Inflammatory macrophage (primary cell): ENCODE measurements at regions not wholly inside any gene's neighbourhood (a gene's known extent, or its start where the extent isn't known, plus 50 kb on each side); places are given as distances from the start of the nearest gene placed in this dataset.
"Not testable (repeated sequence)": the region's sequence is repeated elsewhere in the genome, so short reads cannot be mapped to it uniquely, and the experiment has no call there.

Source experiments
- DNase-seq, 2 donors: peaks; one replicate each; pipeline ENCODE4 v3.0.0-alpha.2; 2020 to 2022

DNA sequence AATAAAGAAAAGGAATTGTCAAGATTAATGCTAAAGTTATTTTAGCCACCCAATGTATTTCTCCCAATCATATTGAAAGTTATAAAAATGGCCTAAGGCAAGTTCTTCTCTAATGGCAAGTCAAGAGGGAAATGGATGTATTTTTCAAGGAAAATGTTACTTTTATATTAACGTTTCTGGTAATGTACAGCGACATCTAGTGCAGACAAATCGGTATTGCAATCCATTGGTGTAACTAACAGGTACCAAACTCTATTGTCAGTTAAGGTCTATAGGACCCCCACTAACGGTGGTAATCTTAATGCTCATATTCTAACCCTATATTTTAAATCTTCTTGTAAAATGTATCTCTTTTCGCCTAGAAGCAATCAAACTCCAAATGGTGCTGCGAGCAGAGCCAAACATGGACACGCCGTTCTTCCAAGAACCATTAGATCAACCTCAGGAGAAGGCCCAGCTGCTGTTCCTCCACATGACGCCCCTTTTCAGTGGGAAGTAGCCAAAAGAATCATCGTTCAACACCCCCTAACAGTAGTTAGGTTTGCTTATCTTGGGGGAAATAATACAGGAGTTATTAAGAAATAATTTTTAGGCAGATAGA, 98.5 kb upstream of the PABPC3 start:
- peak; percentile 36 to 41 for DNase-seq

DNA sequence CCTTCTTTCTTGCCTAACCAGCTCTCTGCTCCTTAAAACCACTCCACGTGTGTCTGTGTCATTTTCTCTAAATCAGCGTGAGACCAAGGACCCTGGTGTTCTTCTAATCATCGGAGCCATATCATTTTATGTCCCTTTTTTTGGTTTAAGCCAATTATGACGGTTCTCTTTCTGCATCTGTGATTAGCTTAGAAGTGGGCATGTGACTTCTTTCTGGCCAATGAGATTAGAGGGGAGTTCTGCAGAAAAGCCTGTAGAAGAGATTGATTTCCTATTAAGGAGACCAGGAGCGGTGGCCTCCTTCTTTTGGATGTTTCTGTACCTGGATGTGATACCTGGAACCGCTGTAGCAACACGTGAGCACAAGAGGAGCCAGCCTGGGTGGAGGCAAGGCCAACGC, 97.5 kb upstream of the PABPC3 start:
- DNase-seq: no peak

DNA sequence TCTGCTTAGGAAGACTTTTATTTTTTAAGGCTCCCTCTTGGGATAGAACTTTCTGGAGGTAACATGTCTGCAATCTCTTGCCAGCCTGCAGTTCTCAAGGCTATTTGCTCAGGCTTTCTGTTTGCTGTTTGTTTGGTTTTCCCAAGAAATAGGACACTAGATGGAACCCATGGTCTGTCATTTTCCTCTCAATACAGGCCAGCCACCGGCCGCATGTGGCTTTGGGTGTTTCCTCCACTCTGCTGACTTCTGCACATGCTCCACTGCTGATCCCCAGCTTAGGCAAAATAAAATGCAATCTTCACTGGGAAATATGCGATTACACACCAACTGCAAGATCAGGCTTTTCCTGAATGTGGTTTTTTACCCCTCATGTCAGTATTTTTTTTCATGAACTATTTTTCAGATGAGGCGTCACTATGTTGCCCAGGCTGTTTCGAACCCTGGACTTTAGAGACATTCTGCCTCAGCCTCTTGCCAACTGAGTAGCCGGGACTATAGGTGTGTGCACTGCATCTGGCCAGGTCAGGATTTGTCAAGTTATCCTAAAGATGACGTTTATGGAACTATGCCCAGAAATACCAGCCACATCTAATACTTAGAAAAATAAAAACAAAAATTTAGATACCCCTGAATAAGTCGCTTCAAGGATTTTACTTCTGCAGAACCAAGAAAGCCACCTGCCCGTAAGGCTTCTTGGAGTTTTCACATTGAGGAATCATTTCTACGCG, 94.3 kb upstream of the PABPC3 start:
- no peak for DNase-seq

DNA sequence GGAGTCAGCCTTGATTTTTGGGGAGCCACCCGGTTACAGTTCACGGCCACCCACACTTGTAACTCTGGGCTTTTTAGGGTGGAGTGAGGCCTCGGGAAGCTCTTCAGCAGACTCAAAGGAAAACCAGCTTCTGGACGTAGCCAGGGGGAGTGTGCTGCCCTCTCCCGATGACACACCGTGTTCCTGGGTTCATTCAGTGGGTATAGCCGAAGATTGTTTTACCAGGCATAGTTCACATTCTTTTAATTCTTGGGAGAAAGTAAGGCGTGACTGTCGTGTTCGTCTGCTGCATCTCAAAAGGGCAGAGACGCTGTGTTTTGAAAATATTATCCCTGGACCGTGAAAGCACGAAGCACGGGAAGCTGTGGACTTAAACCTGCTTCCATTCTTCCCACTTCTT, 93.6 kb upstream of the PABPC3 start:
- DNase-seq: not testable (repeated sequence)

DNA sequence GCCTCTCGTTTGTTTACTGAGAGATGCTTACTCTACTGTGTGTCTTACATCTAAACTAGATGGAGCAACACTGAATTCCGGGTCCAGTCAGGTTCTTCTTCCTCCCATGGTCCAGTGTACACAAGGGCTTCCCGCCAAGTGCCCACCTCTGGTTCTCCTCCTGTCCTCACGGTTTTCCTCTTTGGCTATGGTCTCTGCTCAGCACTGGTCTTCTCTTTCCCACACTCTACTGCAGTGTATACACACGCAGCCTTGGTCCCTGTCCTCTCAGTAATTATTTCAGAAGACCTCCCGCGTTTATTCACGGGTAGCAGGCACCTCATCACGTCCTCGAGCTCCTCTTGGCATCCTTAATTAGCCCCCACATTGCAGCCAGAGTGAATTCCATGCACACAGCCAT, 91.4 kb upstream of the PABPC3 start:
- DNase-seq: not testable (repeated sequence)

DNA sequence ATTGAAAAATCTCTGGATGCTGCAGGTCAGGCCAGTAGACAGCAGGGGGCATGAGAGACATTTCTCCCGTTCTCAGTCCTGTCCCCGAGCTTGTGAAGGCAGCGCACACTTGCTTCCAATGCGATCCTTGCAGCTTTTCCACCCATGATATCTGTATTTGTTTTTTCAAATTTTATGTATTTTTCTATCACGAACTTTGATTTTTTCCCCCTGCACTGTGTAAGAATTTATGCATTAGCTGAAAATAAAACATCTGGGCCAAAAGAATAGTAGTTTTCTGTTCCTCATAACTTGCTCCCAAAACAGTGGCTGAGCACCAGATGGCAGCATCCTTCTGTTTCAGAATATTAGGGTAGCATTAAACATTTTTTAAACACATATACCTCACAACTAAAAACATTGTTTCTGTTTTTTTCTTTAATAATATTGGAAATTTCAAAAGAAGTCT, 90.9 kb upstream of the PABPC3 start:
- DNase-seq: peak in 1 of 2 donors; percentile 23

DNA sequence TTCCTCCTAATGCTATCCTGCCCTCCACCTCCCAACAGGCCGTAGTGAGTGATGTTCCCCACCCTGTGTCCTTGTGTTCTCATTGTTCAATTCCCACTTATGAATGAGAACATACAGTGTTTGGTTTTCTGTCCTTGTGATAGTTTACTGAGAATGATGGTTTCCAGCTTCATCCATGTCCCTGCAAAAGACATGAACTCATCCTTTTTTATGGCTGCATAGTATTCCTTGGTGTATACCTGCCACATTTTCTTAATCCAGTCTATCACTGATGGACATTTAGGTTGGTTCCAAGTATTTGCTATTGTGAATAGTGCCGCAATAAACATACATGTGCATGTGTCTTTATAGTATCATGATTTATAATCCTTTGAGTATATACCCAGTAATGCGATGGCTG, 88.5 kb upstream of the PABPC3 start:
- not testable (repeated sequence) for DNase-seq

DNA sequence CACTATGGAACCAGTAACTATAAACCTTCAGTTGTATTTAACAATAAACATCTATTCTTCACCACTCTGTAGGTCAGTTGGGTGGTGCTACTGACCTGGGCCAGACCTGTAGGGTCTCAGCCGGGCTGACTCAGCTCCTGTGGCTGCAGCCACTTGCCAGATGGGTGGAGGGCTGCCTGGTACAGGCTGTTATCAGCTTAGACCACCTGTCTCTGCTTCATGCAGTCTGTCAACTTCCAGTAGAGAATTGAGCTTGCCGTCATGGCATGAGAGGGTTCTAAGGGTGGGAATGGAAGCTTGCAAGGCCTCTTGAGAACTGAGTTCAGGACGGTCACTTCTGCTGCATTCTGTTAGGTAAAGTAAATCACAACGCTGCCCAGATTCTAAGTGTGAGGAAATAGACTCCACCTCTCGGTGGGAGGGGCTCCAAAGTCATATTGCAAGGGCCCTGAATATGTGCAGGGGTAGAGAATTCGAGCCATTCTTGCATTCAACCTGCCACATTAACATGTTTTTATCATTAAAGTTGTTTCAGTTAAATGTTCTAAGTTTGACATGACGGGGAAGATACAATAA, 81.5 kb upstream of the PABPC3 start:
- DNase-seq: not testable (repeated sequence)

DNA sequence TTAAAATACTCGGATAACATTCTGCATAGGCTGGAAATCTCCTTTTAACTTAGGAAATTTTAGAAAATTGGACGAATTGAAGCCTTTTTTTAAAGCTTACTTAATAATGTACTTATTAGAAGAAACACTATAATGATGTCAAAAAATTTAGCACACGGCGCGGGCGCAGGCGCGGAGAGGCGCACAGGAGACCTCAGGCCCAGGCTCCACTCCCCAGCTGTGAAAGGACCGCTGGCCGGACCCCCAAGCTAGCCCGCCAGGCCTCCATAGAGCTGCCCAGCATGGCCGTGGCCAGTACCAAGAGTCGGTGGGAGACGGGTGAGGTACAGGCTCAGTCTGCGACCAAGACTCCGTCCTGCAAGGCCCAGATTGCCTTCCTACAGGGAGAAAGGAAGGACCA, 78.8 kb upstream of the PABPC3 start:
- not testable (repeated sequence) for DNase-seq

DNA sequence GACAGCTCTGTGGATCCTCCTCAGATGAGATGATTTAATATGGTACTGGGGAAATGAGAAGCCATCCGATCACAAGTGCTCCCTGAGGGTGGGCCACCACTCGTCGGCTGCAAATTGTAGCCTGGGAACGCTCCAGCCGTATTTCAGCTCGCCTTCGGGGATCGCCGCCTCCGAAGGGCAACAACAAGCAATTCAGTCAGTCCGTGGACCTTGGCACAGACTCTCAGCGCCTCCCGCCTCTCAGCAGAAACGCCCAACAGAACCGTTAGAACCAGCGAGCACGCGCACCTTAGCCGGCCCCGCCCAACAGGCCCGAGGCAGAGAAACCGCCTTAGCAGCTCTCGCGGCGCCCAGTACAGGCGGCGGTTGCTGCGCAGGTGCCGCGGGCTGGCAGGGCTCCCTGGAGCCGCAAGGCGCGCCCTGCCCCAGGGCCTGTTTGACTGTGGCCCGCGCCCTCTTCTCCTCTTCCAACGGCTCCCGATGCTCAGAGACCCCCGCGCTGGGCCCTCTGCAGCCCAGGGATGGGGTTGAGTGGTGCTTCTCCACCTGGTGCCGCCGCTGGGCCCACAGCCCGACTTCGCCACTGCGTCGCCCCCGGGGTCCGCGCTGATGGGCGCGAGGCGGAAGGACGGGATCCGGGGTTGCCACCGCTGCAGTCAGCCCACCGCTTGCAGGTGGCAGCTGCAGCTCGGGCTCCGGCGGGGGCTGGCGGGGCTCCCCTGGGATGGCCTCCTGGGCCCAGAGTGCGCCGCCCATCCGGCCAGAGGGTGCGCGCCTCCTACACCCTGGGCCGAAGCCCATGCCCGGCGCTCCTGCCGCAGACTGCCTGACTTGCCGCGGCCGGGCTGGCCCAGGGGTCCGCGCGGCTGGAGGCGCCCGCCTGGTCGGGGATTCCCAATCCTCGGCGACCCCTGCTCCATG, 77.9 kb upstream of the PABPC3 start:
- DNase-seq: not testable (repeated sequence)

DNA sequence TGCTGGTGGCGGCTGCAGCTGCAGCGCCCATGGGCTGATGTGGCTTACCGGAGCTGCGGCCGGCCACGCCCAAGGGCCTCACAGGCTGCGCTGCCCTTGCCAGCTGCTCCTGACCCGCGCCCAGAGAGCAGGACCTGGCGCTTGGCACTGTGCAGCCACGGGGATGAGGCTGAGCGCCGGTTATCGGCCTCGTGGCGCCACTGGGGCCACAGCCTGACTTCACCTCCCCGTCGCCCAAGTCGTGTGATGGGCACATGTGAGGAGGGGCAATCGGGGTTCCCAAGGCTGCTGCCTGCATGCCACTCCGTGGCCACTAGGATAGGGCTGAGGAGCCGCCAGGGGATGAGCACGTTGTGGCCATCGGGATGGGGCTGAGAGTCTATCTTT, 77.2 kb upstream of the PABPC3 start:
- no peak for DNase-seq

DNA sequence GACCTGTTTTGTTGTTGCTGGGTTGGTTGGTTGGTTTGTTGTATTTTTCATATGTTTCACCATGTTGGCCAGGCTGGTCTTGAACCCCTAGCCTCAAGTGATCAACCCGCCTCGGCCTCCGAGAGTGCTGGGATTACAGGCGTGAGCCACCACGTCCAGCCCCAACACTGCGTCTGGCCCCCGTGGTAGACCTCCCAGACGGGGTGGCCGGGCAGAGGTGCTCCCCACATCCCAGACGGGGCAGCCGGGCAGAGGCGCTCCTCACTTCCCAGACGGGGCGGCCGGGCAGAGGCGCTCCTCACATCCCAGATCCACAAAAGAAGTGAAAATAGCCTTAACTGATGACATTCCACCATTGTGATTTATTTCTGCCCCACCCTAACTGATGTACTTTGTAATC, 76.2 kb upstream of the PABPC3 start:
- not testable (repeated sequence) for DNase-seq

DNA sequence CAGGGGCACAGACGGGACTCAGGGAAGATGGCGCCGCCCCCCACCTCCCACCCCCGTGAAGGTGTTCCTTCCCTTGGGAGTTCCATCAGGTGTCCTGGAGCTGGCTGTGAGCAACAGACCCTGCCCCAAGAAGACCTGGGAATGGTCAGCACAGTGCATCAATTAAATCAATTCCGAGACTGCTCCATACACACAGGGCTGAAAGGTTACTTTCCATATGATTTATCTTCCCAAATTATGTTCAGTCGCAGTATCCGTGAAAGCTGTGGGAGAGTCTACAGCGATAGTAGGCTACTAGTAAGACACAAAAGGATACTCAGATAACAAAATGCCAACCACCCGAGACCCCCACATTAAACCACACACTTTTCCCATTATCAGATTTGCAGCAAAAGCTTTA, 71.8 kb upstream of the PABPC3 start:
- no peak for DNase-seq

DNA sequence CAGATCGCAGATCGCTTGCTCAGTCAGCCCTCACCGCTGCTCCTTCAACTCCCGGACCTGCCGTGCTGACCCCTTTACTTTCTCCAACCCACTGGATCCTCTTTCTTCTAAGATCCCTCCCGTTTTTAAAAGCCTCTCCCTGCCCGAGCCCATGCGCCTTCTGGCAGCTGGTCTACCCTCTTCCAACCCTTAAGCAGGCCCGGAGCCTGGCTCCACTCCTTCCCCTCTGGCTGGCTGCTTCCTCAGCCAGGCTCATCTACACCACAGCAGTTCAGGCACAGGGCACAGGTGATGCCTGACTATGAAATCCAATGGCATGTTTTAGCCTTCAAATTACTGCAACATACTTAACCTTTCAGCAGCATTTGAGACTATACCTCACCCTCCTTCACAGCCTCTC, 63.8 kb upstream of the PABPC3 start:
- DNase-seq: no peak

DNA sequence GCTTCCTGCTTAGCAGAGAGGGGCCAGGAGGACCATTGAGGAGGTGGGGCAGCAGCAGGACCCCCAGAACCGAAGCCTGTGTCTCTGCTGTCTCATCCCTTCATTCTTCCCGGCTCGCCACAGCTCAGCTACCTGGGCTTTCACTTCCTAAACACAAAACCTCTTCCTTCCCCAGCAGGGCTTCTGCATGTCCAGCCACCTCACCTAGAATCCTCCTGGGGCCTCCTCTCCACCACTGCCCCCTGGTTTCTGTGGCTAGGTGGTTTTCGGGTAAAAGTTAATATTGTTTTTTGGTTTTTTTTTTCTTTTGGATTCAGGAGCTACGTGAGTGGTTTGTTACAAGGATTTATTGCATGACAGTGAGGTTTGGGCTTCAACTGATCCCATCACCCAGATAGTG, 61.8 kb upstream of the PABPC3 start:
- DNase-seq: no peak

DNA sequence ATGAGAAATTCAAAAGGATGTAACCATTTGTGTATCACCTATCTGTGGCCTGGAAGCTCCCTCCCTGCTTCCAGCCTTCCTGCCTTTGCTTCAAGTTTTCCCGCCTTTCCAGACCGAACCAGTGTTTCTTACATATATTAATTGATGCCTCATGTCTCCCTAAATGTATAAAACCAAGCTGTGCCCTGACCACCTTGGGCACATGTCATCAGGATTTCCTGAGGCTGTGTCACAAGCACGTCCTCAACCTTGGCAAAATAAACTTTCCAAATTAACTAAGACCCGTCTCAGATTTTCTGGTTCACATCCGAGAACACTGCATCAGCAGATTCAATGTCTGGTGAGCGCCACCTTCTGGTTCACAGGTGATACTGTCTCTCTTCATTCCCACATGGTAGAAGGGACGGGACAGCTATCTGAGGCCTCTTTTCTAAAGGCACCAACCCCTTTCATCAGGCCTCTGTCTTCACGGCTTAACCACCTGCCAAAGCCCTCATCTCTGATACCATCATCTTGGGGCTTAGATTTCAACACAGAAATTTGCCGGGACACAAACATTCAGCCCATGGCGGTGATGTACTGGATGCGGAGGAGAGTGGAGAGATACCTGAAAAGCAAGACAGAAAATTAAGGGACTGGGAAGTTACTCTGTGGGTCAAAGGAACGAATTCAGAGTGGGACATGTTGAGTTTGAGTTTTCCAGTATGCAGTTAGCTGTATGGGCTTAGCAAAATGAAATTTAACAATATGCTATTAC, 58.7 kb upstream of the PABPC3 start:
- DNase-seq: peak; percentile 49 to 61

DNA sequence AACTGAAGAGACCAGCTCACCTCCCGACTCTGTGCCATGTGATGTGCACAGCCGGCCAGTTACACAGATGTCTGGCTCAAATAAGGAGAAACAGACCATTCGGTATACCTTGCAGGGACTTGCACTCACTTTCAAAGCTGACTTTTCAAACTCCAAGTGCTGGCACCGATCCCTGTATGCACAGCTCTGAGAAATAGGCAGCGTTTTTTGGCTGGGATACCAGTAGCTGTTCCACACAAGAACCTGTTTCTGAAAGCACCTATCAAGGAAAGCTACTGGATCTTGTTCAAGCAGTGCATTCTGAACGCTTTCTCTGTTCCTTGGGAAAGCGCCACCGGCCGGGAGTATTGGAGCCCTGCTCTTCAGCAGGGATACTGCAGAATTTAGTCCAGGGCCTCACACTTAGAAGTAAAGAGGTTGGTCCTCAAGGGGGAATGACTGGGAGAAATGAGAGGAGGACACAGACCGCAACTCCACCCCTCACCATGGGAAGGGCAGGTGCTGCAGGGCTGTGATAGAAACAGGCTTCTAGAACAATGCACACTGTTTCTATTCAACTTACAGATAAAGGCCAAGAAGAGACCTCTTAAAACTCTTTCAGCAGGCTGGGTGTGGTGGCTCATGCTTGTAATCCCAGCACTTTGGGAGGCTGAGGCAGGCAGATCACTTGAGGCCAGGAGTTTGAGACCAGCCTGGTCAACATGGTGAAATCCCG, 53.6 kb upstream of the PABPC3 start:
- DNase-seq: no peak

DNA sequence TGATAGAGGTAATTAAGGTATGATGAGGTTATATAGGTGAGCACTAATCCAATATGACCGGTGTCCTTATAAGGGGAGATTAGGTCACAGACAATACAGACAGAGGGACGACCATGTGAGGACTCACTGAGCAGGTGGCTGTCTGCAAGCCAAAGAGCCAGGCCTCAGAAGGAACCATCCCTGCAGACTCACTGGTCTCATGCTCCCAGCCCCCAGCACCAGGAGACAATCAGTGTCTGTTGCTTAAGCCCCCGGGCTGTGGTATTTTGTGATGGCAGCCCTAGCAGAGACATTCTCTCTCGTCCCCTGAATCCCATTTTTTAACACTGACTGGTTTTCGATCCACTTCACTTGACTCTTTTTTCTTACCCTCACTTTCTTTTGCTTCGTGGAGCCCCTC, 51.9 kb upstream of the PABPC3 start:
- no peak for DNase-seq
